ENCODE measurements at regions not wholly inside any gene's neighbourhood (a gene's known extent, or its start where the extent isn't known, plus 50 kb on each side); places are given as distances from the start of the nearest gene placed in this dataset.

DNA sequence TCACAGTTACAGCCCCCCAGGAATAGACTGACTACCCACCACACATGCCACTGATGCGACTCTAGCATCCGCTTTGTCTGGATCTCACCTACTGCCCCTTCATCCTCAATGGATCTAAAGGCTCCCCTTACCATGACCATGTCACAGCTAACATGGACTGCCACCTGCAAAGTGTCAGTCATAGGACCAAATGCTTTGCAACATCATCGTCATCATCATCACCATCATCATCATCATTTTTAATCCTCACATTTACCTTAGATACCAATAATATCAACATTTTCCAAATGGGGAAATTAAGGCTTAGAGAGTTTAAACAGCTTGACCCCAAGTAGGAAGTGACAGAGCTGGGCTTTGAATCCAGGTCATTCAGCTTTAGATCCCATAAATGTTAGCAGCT lies 60.1 kb upstream of the NEDD4L start:
- intact Hi-C loops (cut with micrococcal nuclease) = no loop called here
- H3K9me3 ChIP-seq (ENCODE audit: control insufficient read depth in 1 of 2, insufficient read depth in 1 of 2, low read depth in 1 of 2, low read length in 2 of 2) = no peaks in the 10 kb centered on the region
- H3K27ac ChIP-seq (ENCODE audit: low read depth, low read length) = no peak overlapping the region
- no peaks in the 10 kb centered on the region for H3K79me2 ChIP-seq (ENCODE audit: insufficient read depth, low read length)
- H3K4me2 ChIP-seq (ENCODE audit: low read length) = no peak overlapping the region
- TF ChIP-seq CEBPB (IDR thresholded peaks at IDR 0.05; ENCODE audit: low read depth) = no peak
- no peak for TF ChIP-seq EGR1 (IDR thresholded peaks at IDR 0.05; ENCODE audit: low read depth)
- TF ChIP-seq SRF (IDR thresholded peaks at IDR 0.05; ENCODE audit: low read depth) = no peak
- TF ChIP-seq CBX3 (IDR thresholded peaks at IDR 0.05; ENCODE audit: low read depth) = no peak
- TF ChIP-seq ZNF274 (IDR thresholded peaks at IDR 0.05; ENCODE audit: low read depth, low read length) = no peak
- no peak for TF ChIP-seq SIN3A (IDR thresholded peaks at IDR 0.05; ENCODE audit: low read depth)
- no peak for TF ChIP-seq RAD21 (IDR thresholded peaks at IDR 0.05; ENCODE audit: low read depth)
- TF ChIP-seq, protein P1, sequence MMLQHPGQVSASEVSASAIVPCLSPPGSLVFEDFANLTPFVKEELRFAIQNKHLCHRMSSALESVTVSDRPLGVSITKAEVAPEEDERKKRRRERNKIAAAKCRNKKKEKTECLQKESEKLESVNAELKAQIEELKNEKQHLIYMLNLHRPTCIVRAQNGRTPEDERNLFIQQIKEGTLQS (IDR thresholded peaks at IDR 0.05) = no peak
- TF ChIP-seq POLR2A (IDR thresholded peaks at IDR 0.05; ENCODE audit: borderline replicate concordance, extremely low read depth, insufficient read depth, insufficient read length) = no peak
- TF ChIP-seq, protein P2, sequence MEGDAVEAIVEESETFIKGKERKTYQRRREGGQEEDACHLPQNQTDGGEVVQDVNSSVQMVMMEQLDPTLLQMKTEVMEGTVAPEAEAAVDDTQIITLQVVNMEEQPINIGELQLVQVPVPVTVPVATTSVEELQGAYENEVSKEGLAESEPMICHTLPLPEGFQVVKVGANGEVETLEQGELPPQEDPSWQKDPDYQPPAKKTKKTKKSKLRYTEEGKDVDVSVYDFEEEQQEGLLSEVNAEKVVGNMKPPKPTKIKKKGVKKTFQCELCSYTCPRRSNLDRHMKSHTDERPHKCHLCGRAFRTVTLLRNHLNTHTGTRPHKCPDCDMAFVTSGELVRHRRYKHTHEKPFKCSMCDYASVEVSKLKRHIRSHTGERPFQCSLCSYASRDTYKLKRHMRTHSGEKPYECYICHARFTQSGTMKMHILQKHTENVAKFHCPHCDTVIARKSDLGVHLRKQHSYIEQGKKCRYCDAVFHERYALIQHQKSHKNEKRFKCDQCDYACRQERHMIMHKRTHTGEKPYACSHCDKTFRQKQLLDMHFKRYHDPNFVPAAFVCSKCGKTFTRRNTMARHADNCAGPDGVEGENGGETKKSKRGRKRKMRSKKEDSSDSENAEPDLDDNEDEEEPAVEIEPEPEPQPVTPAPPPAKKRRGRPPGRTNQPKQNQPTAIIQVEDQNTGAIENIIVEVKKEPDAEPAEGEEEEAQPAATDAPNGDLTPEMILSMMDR (IDR thresholded peaks at IDR 0.05 in 2 of 3, conservative IDR thresholded peaks at IDR 0.05 in 1 of 3; ENCODE audit: borderline replicate concordance in 1 of 3, insufficient read depth in 1 of 3, low read depth in 2 of 3, low read length in 2 of 3) = no peak
- TF ChIP-seq FOSL1 (IDR thresholded peaks at IDR 0.05; ENCODE audit: low read depth) = no peak
- TF ChIP-seq YY1 (IDR thresholded peaks at IDR 0.05; ENCODE audit: extremely low read depth, insufficient replicate concordance, low read depth, low read length) = no peak
- TF ChIP-seq TCF7L2 (IDR thresholded peaks at IDR 0.05; ENCODE audit: borderline replicate concordance, extremely low read depth, insufficient read depth, insufficient read length) = no peak
- no peak for TF ChIP-seq ELF1 (IDR thresholded peaks at IDR 0.05; ENCODE audit: borderline replicate concordance, low read depth)
- TF ChIP-seq JUND (IDR thresholded peaks at IDR 0.05) = no peak
- no peak for TF ChIP-seq EZH2 (IDR thresholded peaks at IDR 0.05)
- TF ChIP-seq, protein P3, sequence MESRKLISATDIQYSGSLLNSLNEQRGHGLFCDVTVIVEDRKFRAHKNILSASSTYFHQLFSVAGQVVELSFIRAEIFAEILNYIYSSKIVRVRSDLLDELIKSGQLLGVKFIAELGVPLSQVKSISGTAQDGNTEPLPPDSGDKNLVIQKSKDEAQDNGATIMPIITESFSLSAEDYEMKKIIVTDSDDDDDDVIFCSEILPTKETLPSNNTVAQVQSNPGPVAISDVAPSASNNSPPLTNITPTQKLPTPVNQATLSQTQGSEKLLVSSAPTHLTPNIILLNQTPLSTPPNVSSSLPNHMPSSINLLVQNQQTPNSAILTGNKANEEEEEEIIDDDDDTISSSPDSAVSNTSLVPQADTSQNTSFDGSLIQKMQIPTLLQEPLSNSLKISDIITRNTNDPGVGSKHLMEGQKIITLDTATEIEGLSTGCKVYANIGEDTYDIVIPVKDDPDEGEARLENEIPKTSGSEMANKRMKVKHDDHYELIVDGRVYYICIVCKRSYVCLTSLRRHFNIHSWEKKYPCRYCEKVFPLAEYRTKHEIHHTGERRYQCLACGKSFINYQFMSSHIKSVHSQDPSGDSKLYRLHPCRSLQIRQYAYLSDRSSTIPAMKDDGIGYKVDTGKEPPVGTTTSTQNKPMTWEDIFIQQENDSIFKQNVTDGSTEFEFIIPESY (IDR thresholded peaks at IDR 0.05; ENCODE audit: extremely low read depth, insufficient replicate concordance, low read length) = no peak
- TF ChIP-seq, protein P4, sequence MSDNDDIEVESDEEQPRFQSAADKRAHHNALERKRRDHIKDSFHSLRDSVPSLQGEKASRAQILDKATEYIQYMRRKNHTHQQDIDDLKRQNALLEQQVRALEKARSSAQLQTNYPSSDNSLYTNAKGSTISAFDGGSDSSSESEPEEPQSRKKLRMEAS (IDR thresholded peaks at IDR 0.05) = no peak
- no peak for TF ChIP-seq ZFX (IDR thresholded peaks at IDR 0.05)
- ChIA-PET CTCF (interaction anchor here (1.1 kb wide), 1 partner anchor 9 kb away, joined by 3 read pairs; no protein-coding TSS in a partner anchor), RAD21 (ENCODE audit: low non-redundant PET in 1 of 2, low total read pairs in 2 of 2, uncharacterized antibody in 2 of 2, unreplicated experiment in 2 of 2) (no interaction called here), POLR2A (no interaction called here)
- DNase-seq (ENCODE audit: low read depth, low spot score) (no peak), ATAC-seq (no peak)
- H3K9ac ChIP-seq (ENCODE audit: low read length) = no peak overlapping the region
- no peak overlapping the region for H3K4me3 ChIP-seq (replicated peaks in 1 of 2; ENCODE audit: low read depth in 1 of 2, low read length in 2 of 2)
- H3K27me3 ChIP-seq (ENCODE audit: insufficient read depth, low read length) = no peaks in the 10 kb centered on the region
- no peak overlapping the region for H2AFZ ChIP-seq (ENCODE audit: low read depth, low read length, poor library complexity, severe bottlenecking)
- no peaks in the 10 kb centered on the region for H4K20me1 ChIP-seq (ENCODE audit: insufficient read depth)
- no peaks in the 10 kb centered on the region for H3K36me3 ChIP-seq (ENCODE audit: control insufficient read depth in 1 of 2, insufficient read depth in 2 of 2, low read length in 2 of 2)
- no TSS peak for BruUV-seq (replicated peaks)
- peaks cover 6 to 9% of the 10 kb centered on the region in 2 experiments for H3K4me1 ChIP-seq (ENCODE audit: control insufficient read depth in 1 of 2, insufficient read depth in 2 of 2, low read length in 2 of 2)
- no peaks in the 10 kb centered on the region for H3K9me2 ChIP-seq (ENCODE audit: insufficient read depth)
